ENCODE measurements at regions not wholly inside any gene's neighbourhood (a gene's known extent, or its start where the extent isn't known, plus 50 kb on each side); places are given as distances from the start of the nearest gene placed in this dataset.

- ChIA-PET POLR2A (ENCODE audit: partially characterized antibody) (interaction anchor here (0.7 kb wide), 1 partner anchor 87 kb away, joined by 6 read pairs; no protein-coding TSS in a partner anchor), CTCF (ENCODE audit: partially characterized antibody) (interaction anchor here (0.7 to 1.3 kb wide), 4 partner anchors 15 to 114 kb away, joined by 3 to 5 read pairs (median 3); no protein-coding TSS in a partner anchor)
- Histone ChIP-seq H3K27ac (ENCODE audit: low read depth, low read length) (no peak overlapping the region), H3K4me2 (ENCODE audit: insufficient read depth in 1 of 2, low read depth in 2 of 2, low read length in 2 of 2) (no peak overlapping the region), H3K4me1 (replicated peaks in 1 of 4; ENCODE audit: control insufficient read depth in 3 of 4, insufficient read depth in 4 of 4, low read length in 3 of 4) (no peaks in the 10 kb centered on the region), H4K5ac (ENCODE audit: insufficient read length, low read depth, low read length) (no peak overlapping the region), H3K18ac (ENCODE audit: extremely low read depth, low read length) (no peak overlapping the region), H3K79me2 (ENCODE audit: control insufficient read depth in 1 of 2, insufficient read depth in 2 of 2, low read length in 2 of 2) (no peaks in the 10 kb centered on the region), H3K56ac (replicated peaks; ENCODE audit: insufficient read length, low read depth, low read length) (no peak overlapping the region), H3K9ac (replicated peaks in 1 of 4; ENCODE audit: extremely low read depth in 1 of 4, low read depth in 3 of 4, low read length in 3 of 4) (no peak overlapping the region), H4K8ac (ENCODE audit: extremely low read depth, insufficient read depth, low read length) (no peak overlapping the region), H3K36me3 (ENCODE audit: control insufficient read depth in 2 of 4, insufficient read depth in 4 of 4, low read length in 3 of 4) (no peaks in the 10 kb centered on the region), H3K23me2 (ENCODE audit: low read depth, low read length) (no peaks in the 10 kb centered on the region; the same call in 1 of the 2 replicates), H2BK120ac (replicated peaks; ENCODE audit: low read depth, low read length) (no peak overlapping the region), H4K20me1 (replicated peaks in 1 of 2; ENCODE audit: control insufficient read depth in 1 of 2, insufficient read depth in 2 of 2, low read length in 2 of 2) (no peaks in the 10 kb centered on the region), H3K14ac (ENCODE audit: insufficient read length) (no peak overlapping the region), H3K27me3 (replicated peaks in 1 of 4; ENCODE audit: control insufficient read depth in 3 of 4, extremely low read depth in 1 of 4, insufficient read depth in 3 of 4, low read length in 3 of 4) (no peaks in the 10 kb centered on the region), H3K23ac (ENCODE audit: insufficient read length) (no peak overlapping the region), H2AK5ac (ENCODE audit: low read depth, low read length) (no peak overlapping the region), H2AFZ (ENCODE audit: low read length) (no peak overlapping the region), H3K9me3 (ENCODE audit: insufficient read depth in 2 of 2, low read depth in 1 of 2, low read length in 1 of 2) (peaks cover 9 to 21% of the 10 kb centered on the region in 2 experiments; a peak in 2 of 4 replicates), H3K4ac (replicated peaks; ENCODE audit: insufficient read length, low read depth, low read length) (no peak overlapping the region), H2BK12ac (ENCODE audit: low read depth, low read length) (no peak overlapping the region), H3K4me3 (ENCODE audit: extremely low read depth in 1 of 4, insufficient read depth in 2 of 4, low read depth in 3 of 4, low read length in 4 of 4) (no peak overlapping the region), H3K79me1 (ENCODE audit: low read depth, low read length) (no peaks in the 10 kb centered on the region), H2BK20ac (ENCODE audit: low read length) (no peak overlapping the region), H2BK15ac (ENCODE audit: low read length) (no peak overlapping the region), H4K91ac (replicated peaks; ENCODE audit: insufficient read length, low read length) (no peak overlapping the region), H2BK5ac (ENCODE audit: low read depth, low read length) (no peak overlapping the region)
- DNase-seq (ENCODE audit: low read depth in 1 of 2, low spot score in 2 of 2): no peak
- WGBS, 2 experiments (ENCODE audit: extremely low coverage in 1 of 2, insufficient coverage in 1 of 2, insufficient read length in 1 of 2, insufficient replicate concordance in 2 of 2, low coverage in 1 of 2, low lambda C conversion rate in 2 of 2, missing lambda C conversion rate in 1 of 2): 97% methylated on average over 8 of the region's 8 CpGs; no CpG with 5 or more reads in 1 of the 2 experiments
- no peak for FAIRE-seq
- no peak for TF ChIP-seq GTF2F1 (IDR thresholded peaks at IDR 0.05; ENCODE audit: borderline replicate concordance, low read depth, low read length)
- no peak for TF ChIP-seq SIX5 (IDR thresholded peaks at IDR 0.05; ENCODE audit: low read depth, low read length)
- no peak for TF ChIP-seq KDM1A (IDR thresholded peaks at IDR 0.05; ENCODE audit: borderline replicate concordance, low read length)
- no peak for TF ChIP-seq SIRT6 (IDR thresholded peaks at IDR 0.05; ENCODE audit: low read length)
- TF ChIP-seq SP2 (IDR thresholded peaks at IDR 0.05; ENCODE audit: low read length): no peak
- TF ChIP-seq JUND (IDR thresholded peaks at IDR 0.05; ENCODE audit: low read length): no peak
- no peak for TF ChIP-seq SP4 (IDR thresholded peaks at IDR 0.05; ENCODE audit: low read length)
- TF ChIP-seq CHD1 (IDR thresholded peaks at IDR 0.05; ENCODE audit: low read depth, low read length): no peak
- no peak for TF ChIP-seq RNF2 (IDR thresholded peaks at IDR 0.05; ENCODE audit: borderline replicate concordance, low read depth, low read length, missing control alignments, poor library complexity, severe bottlenecking)
- no peak for TF ChIP-seq TEAD4 (IDR thresholded peaks at IDR 0.05; ENCODE audit: low read depth, low read length)
- no peak for TF ChIP-seq ATF2 (IDR thresholded peaks at IDR 0.05; ENCODE audit: low read length)
- no peak for TF ChIP-seq HDAC6 (IDR thresholded peaks at IDR 0.05; ENCODE audit: low read depth, low read length)
- TF ChIP-seq EGR1 (IDR thresholded peaks at IDR 0.05; ENCODE audit: borderline replicate concordance, low read depth, low read length): no peak
Measured at GRCh38 chr5:42927730-42928129, 112.4 kb downstream of the ANXA2R start.
